Vagina (tissue), 2 donors: ENCODE measurements at regions not wholly inside any gene's neighbourhood (a gene's known extent, or its start where the extent isn't known, plus 50 kb on each side); places are given as distances from the start of the nearest gene placed in this dataset.

Experiments
- CTCF ChIP-seq, 3 experiments: fragments of 450-650 bp in 2 of 3; fragments of 200-600 bp in 1 of 3; sonication (generic) in 1 of 3; IDR thresholded peaks; one replicate each; pipeline ENCODE4 v1.5.1; 2017 to 2019; ENCODE audit warnings: antibody characterized with exemption in 3 of 3, mild to moderate bottlenecking in 2 of 3, moderate library complexity in 2 of 3
- POLR2AphosphoS5 ChIP-seq, 2 donors: sonication (generic); formaldehyde crosslinking; IDR thresholded peaks; one replicate each; pipeline ENCODE4 v1.9.0; 2017; ENCODE audit warnings: antibody characterized with exemption in 2 of 2, mild to moderate bottlenecking in 2 of 2, low read depth in 1 of 2; ENCODE audit not compliant: insufficient read depth in 1 of 2

- no peak for TF ChIP-seq CTCF (IDR thresholded peaks at IDR 0.05)
- no peak for TF ChIP-seq POLR2AphosphoS5 (IDR thresholded peaks at IDR 0.05; ENCODE audit: insufficient read depth in 1 of 2, low read depth in 1 of 2)
These were observed 104.5 kb upstream of the AJAP1 start for GRCh38 chr1:4549930-4550329.
